ENCODE measurements at regions not wholly inside any gene's neighbourhood (a gene's known extent, or its start where the extent isn't known, plus 50 kb on each side); places are given as distances from the start of the nearest gene placed in this dataset.

DNA sequence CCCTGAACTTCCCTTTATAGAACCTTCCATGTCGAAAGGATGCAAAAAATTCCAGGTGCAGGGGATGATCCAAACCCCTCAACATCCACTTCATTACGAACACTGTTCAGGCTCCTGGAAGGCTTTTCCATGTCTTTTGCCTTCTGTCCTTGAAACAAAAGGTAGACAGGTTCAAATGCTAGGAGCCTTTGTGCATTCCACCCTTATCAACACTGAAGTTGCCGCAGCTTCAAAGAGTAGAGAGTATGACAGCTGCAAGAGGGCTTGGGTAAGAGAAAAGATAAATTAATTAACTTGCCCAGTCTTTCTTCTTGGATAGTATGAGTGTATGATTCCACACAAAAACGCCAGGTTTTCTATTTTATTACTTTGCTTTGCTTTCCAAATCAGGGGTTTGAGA lies 269.1 kb upstream of the MSX2 start:
- H3K4me3 ChIP-seq (ENCODE audit: low read length, poor library complexity, severe bottlenecking): peak overlapping the region; percentile 85
- H3F3A ChIP-seq (ENCODE audit: low read depth): peaks cover 6% of the 10 kb centered on the region; the same call in 1 of the 2 replicates
- peak overlapping the region; percentile 60 for H3K9ac ChIP-seq (ENCODE audit: low read depth, low read length, poor library complexity, severe bottlenecking)
- no peak for TF ChIP-seq EZH2phosphoT487 (IDR thresholded peaks at IDR 0.05; ENCODE audit: borderline replicate concordance)
- TF ChIP-seq, protein P1, sequence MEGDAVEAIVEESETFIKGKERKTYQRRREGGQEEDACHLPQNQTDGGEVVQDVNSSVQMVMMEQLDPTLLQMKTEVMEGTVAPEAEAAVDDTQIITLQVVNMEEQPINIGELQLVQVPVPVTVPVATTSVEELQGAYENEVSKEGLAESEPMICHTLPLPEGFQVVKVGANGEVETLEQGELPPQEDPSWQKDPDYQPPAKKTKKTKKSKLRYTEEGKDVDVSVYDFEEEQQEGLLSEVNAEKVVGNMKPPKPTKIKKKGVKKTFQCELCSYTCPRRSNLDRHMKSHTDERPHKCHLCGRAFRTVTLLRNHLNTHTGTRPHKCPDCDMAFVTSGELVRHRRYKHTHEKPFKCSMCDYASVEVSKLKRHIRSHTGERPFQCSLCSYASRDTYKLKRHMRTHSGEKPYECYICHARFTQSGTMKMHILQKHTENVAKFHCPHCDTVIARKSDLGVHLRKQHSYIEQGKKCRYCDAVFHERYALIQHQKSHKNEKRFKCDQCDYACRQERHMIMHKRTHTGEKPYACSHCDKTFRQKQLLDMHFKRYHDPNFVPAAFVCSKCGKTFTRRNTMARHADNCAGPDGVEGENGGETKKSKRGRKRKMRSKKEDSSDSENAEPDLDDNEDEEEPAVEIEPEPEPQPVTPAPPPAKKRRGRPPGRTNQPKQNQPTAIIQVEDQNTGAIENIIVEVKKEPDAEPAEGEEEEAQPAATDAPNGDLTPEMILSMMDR (conservative IDR thresholded peaks at IDR 0.05; ENCODE audit: low read length): no peak
- H2AFZ ChIP-seq (ENCODE audit: low read length): no peak overlapping the region
- H3K36me3 ChIP-seq (ENCODE audit: insufficient read depth, low read length): no peaks in the 10 kb centered on the region
- H3K79me2 ChIP-seq (ENCODE audit: insufficient read depth, low read length): peaks cover 29% of the 10 kb centered on the region
- H3K9me2 ChIP-seq (replicated peaks; ENCODE audit: low read depth, low read length): no peaks in the 10 kb centered on the region
- H3K4me1 ChIP-seq (ENCODE audit: insufficient read depth, low read length, poor library complexity, severe bottlenecking): peaks cover 26% of the 10 kb centered on the region
- H4K20me1 ChIP-seq (ENCODE audit: insufficient read depth, low read length, poor library complexity, severe bottlenecking): no peaks in the 10 kb centered on the region
- H3K4me2 ChIP-seq (ENCODE audit: low read depth, low read length, poor library complexity, severe bottlenecking): peak overlapping the region; percentile 74
- H3K27me3 ChIP-seq (ENCODE audit: insufficient read depth, low read length, poor library complexity, severe bottlenecking): no peaks in the 10 kb centered on the region
- H3K9me3 ChIP-seq (ENCODE audit: insufficient read depth, low read depth, low read length): 0 out of 2 replicates have a peak, but pooled peaks cover 3% of the 10 kb centered on the region

DNA sequence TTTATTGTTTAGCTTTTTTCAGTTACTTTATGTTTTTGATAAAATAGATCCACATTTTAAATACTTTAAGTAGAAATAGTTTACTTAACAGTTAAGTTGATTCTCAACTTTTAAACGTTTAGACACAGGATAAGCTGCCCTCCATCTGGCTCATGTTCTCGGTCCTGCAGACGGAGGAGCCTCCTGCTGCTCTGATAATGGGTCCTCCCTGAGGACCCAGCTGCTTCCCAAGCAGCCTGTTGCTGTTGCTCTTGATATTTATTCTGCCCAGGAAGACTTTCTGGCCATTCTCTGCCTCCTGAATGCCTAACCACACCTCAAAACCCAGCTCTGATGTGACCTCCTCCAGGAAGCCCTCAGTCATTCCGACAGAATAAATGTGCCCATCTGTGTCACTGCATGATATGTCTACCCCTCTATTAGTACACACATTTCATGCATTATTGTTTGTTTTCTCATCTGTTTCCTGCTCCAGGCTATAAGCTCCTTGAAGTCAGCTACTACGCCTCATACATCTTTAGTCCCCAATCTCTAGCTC lies 267.2 kb upstream of the MSX2 start:
- TF ChIP-seq EZH2phosphoT487 (IDR thresholded peaks at IDR 0.05; ENCODE audit: borderline replicate concordance): no peak
- TF ChIP-seq, protein P1 (conservative IDR thresholded peaks at IDR 0.05; ENCODE audit: low read length): no peak
- Histone ChIP-seq H3K27me3 (ENCODE audit: insufficient read depth, low read length, poor library complexity, severe bottlenecking) (no peaks in the 10 kb centered on the region), H3K9me2 (replicated peaks; ENCODE audit: low read depth, low read length) (no peaks in the 10 kb centered on the region), H3K36me3 (ENCODE audit: insufficient read depth, low read length) (no peaks in the 10 kb centered on the region), H3F3A (ENCODE audit: low read depth) (peaks cover 6% of the 10 kb centered on the region; the same call in 1 of the 2 replicates), H3K79me2 (ENCODE audit: insufficient read depth, low read length) (peaks cover 11% of the 10 kb centered on the region), H3K4me3 (ENCODE audit: low read length, poor library complexity, severe bottlenecking) (no peak overlapping the region), H3K4me2 (ENCODE audit: low read depth, low read length, poor library complexity, severe bottlenecking) (no peak overlapping the region), H3K9me3 (ENCODE audit: insufficient read depth, low read depth, low read length) (no peaks in the 10 kb centered on the region), H3K4me1 (ENCODE audit: insufficient read depth, low read length, poor library complexity, severe bottlenecking) (peaks cover 12% of the 10 kb centered on the region), H2AFZ (ENCODE audit: low read length) (no peak overlapping the region), H4K20me1 (ENCODE audit: insufficient read depth, low read length, poor library complexity, severe bottlenecking) (no peaks in the 10 kb centered on the region), H3K9ac (ENCODE audit: low read depth, low read length, poor library complexity, severe bottlenecking) (no peak overlapping the region)

DNA sequence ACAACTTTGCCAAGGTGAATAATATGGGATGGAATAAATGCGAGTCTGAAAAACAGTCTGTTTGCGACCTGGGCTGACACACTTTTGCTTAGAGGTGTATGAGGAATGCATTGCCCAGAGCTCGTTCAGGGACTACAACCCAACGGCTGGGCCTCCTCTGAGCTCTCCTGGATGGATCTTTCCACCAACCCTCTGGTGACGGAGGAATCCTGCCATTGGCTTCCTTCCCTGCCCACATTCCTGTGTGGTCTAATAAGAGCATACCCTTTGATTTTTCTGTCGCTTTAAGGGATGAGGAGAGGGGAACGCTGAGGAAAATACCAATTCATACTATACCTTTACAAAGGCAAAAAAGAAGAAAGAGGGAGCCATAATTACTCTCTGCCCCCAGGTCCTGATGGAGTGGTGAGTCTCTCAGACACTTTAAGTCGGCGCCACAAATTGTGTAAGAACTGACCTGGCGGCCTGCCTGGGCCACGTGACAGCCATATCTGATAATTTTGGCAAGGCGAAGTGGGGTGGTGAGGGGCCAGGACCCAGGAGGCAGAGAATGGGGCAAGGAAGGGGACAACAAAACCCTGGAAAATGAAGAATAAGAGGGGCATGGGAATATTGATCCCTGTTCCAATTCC lies 265.2 kb upstream of the MSX2 start:
- Histone ChIP-seq H3K4me2 (ENCODE audit: low read depth, low read length, poor library complexity, severe bottlenecking) (no peak overlapping the region), H3K4me1 (ENCODE audit: insufficient read depth, low read length, poor library complexity, severe bottlenecking) (peaks cover 11% of the 10 kb centered on the region), H3K79me2 (ENCODE audit: insufficient read depth, low read length) (no peaks in the 10 kb centered on the region), H3K9me2 (replicated peaks; ENCODE audit: low read depth, low read length) (no peaks in the 10 kb centered on the region), H3K27me3 (ENCODE audit: insufficient read depth, low read length, poor library complexity, severe bottlenecking) (no peaks in the 10 kb centered on the region), H4K20me1 (ENCODE audit: insufficient read depth, low read length, poor library complexity, severe bottlenecking) (no peaks in the 10 kb centered on the region), H3K9ac (ENCODE audit: low read depth, low read length, poor library complexity, severe bottlenecking) (no peak overlapping the region), H3K9me3 (ENCODE audit: insufficient read depth, low read depth, low read length) (no peaks in the 10 kb centered on the region), H3F3A (ENCODE audit: low read depth) (peaks cover 6% of the 10 kb centered on the region; the same call in 1 of the 2 replicates), H3K36me3 (ENCODE audit: insufficient read depth, low read length) (no peaks in the 10 kb centered on the region), H2AFZ (ENCODE audit: low read length) (no peak overlapping the region), H3K4me3 (ENCODE audit: low read length, poor library complexity, severe bottlenecking) (no peak overlapping the region)
- TF ChIP-seq, protein P1 (conservative IDR thresholded peaks at IDR 0.05; ENCODE audit: low read length): no peak
- no peak for TF ChIP-seq EZH2phosphoT487 (IDR thresholded peaks at IDR 0.05; ENCODE audit: borderline replicate concordance)

Measured in Loucy (cell line).